GM12873 (cell line): ENCODE measurements at regions not wholly inside any gene's neighbourhood (a gene's known extent, or its start where the extent isn't known, plus 50 kb on each side); places are given as distances from the start of the nearest gene placed in this dataset.

ENCODE experiments used
- CTCF ChIP-seq: IDR thresholded peaks from 2 replicates; pipeline ENCODE4 v1.5.1; 2012; ENCODE audit warnings: low read depth, mild to moderate bottlenecking, moderate library complexity, low read length, control low read depth; ENCODE audit not compliant: insufficient read depth; ENCODE audit errors: missing control alignments

DNA sequence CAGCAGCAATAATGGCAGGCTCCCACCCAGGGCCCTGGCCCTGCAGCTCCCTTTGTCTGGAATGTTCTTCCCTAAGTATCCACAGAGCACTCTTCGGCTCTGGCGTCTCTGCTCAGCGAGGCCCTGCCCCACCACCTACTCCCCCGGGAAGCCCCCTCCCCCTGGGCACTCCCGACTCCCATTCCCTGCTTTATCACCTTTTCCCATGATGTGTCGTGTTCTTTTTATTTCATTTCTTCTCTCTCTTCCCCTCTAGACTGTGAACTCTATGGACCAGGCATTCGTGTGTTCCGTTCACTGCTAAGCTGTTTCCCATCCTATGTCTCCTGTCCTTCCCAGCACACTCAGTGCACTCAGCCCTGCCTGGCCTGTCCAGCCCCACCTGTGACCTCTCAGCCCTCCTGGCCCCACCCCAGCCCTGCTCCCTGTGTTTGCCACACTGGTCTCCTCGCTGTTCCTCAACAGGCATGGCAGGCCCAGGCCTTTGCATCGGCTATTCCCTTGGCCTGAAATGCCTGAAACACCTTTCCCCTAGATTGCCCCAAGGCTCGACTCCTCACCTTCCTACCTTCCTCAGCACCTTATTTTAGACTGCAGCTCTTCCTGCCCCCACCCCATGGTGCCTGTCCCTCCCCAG lies 107.4 kb downstream of the TPRA1 start:
- TF ChIP-seq CTCF: no peak

DNA sequence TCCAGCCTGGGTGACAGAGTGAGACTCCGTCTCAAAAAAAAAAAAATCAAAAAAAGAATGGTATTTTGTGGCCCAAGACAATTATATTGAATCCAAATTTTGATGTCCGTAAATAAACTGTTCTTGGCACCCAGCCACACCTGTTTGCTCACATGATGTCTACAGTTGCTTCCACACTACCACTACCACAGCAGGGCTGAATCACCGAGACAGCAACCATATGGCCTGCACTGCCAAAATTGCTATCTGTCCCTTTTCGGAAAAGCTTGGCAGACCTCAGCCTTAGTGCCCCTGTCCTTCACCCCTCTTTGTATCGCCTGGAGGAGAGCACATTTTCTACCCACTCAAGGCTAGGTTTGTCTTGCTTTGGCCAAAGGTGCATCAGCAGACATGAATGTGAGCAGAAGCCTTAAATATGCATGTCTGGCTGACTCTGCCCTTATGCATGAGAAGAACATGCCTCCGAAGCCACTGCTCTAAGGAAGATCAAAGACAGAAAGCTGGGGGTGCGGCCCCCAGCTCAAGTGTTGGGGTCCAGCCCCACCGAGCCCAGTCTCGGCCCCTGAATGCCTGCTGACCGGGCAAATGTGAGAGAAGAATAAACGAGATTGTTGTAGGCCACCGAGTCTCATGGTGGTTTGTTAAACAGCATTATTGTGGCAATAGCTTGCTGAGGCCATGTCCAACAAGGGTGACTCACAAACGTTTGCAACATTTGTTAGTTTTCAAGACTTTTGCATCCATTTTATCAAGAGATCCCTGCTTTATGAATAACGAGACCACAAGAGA lies 108.1 kb downstream of the TPRA1 start:
- no peak for TF ChIP-seq CTCF

GRCh38 chr3:127480196-127480954 lies 110.2 kb downstream of the TPRA1 start:
- TF ChIP-seq CTCF: no peak

DNA sequence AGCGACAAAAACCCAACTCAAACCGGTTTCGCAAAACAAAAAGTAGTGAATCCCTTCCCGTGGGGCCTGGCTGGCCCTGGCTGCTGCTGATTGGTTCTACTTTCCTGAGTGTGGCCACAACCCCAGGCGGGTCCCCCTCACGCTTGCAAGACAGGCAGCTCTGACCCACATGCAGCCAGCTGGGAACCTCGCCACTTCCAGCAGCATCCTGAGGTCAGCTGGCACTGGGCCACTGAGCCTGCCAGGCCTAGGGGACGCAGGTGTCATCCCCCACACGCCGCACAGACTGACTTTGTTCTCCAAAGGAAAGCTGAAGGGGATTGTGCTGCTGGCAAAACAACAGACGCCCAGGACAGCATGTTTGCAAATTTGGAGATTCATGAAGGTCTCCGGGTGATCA lies 111.1 kb downstream of the TPRA1 start:
- TF ChIP-seq CTCF: no peak

DNA sequence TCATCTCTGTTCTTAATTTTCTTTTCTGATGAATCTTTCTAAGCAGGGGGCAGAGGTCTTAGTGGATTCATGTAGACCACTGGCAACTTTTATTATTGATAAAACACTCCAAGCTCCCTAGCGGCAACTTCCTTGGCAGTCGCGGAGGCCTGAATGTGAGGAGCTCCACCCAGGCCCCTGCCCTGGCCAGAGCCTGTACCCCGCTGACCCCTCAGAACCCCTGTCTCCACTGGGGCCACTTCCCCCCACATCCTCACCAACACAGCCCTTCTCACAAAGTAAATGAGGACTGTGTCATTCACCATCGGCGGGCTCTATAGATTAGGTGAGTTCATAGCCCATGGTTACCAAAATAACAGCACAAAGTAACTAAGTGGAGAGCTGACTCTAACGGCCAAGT lies 111.6 kb downstream of the TPRA1 start:
- TF ChIP-seq CTCF: no peak

- no peak for TF ChIP-seq CTCF
Observed at GRCh38 chr3:127477396-127477795, 113.1 kb downstream of the TPRA1 start.

DNA sequence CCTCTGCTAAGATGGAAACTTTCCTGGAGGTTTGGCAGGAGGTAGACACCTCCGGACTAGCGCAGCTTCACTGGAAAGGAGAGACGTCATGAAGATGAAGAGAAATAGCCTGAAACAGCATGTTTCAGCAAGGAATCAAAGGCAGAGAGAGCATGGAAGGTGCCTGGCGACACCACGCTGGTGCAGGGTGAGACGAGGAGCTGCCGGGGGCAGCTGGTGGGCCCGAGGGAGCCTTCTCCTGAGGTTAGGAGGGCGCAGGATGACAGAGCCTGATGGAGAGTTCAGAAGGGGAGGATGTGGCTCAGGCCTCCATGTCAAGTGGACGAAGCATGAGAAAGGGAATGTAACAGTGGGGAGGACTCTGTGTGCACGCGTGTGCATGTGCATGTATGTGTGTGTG lies 113.6 kb downstream of the TPRA1 start:
- no peak for TF ChIP-seq CTCF
